GM12878 (cell line): ENCODE measurements at regions not wholly inside any gene's neighbourhood (a gene's known extent, or its start where the extent isn't known, plus 50 kb on each side); places are given as distances from the start of the nearest gene placed in this dataset.

Source experiments
- CHD2 ChIP-seq: IDR thresholded peaks from 2 replicates; pipeline ENCODE4 v1.6.1; 2011; ENCODE audit warnings: low read depth, low read length, improper control_type of control experiment, borderline replicate concordance
- CTCF ChIP-seq, 3 experiments: IDR thresholded peaks in 2 of 3; conservative IDR thresholded peaks in 1 of 3; 2 replicates each; pipeline ENCODE4 v1.5.1; 2011; ENCODE audit warnings: low read depth in 3 of 3, low read length in 3 of 3, mild to moderate bottlenecking in 3 of 3, control low read depth in 2 of 3, moderate library complexity in 2 of 3, inconsistent platforms in 1 of 3, mixed read lengths in 1 of 3; ENCODE audit not compliant: control insufficient read depth in 2 of 3, insufficient read depth in 1 of 3; ENCODE audit errors: extremely low read depth in 1 of 3
- EZH2 ChIP-seq: IDR thresholded peaks from 2 replicates; pipeline ENCODE4 v1.6.1; 2012; ENCODE audit warnings: low read depth, mild to moderate bottlenecking, control low read depth, inconsistent platforms, low read length, borderline replicate concordance; ENCODE audit not compliant: control insufficient read depth
- HCFC1 ChIP-seq: fragments of 150-350 bp; IDR thresholded peaks from 2 replicates; pipeline ENCODE4 v1.6.1; 2014; ENCODE audit warnings: low read length
- REST ChIP-seq: IDR thresholded peaks from 2 replicates; pipeline ENCODE4 v1.6.1; 2012; ENCODE audit warnings: mild to moderate bottlenecking, low read depth, low read length

- TF ChIP-seq CTCF (IDR thresholded peaks at IDR 0.05 in 2 of 3, conservative IDR thresholded peaks at IDR 0.05 in 1 of 3; ENCODE audit: control insufficient read depth in 2 of 3, extremely low read depth in 1 of 3, insufficient read depth in 1 of 3, low read depth in 3 of 3, low read length in 3 of 3) (no peak), REST (no peak), CHD2 (no peak), HCFC1 (no peak), EZH2 (no peak)
Measured at GRCh38 chr5:4087110-4087509, 491.5 kb downstream of the IRX1 start.
